IMR-90 (cell line): ENCODE measurements at regions not wholly inside any gene's neighbourhood (a gene's known extent, or its start where the extent isn't known, plus 50 kb on each side); places are given as distances from the start of the nearest gene placed in this dataset.

Experiments used
- ATAC-seq: fragments of 200-7000 bp; cut with Tn5 transposase; 2 replicates; pipeline ENCODE4 v1.9.1; 2020; ENCODE audit warnings: low read depth, mild to moderate bottlenecking, moderate library complexity
- BruUV-seq: library from RNA; stranded (reverse); fragments of 400-500 nt; replicated peaks from 2 replicates; lab custom pipeline; 2021; lab: Mats Ljungman, UMichigan
- CTCF ChIA-PET: fragments of 300-600 bp; formaldehyde crosslinking; extraction: SDS; loops from one replicate; lab custom pipeline; 2021; ENCODE audit warnings: antibody characterized with exemption; lab: Yijun Ruan, JAX
- POLR2A ChIA-PET: fragments of 300-600 bp; sonication (Branson Sonifier 250); formaldehyde crosslinking; loops from one replicate; lab custom pipeline; 2022; ENCODE audit warnings: antibody characterized with exemption; ENCODE audit not compliant: unreplicated experiment; lab: Charles Lee
- DNase-seq: peaks from one replicate; pipeline ENCODE4 v3.0.0; 2013
- H2AFZ ChIP-seq: replicated peaks from 2 replicates; pipeline ENCODE3; 2013; ENCODE audit warnings: low read length, mild to moderate bottlenecking; ENCODE audit not compliant: poor library complexity
- H2AK5ac ChIP-seq: 2 replicates; pipeline ENCODE4 v1.6.1; 2013; ENCODE audit warnings: low read depth, low read length, inconsistent platforms
- H2AK9ac ChIP-seq: replicated peaks from 2 replicates; pipeline ENCODE3; 2013; ENCODE audit warnings: mild to moderate bottlenecking, low read depth, low read length, moderate library complexity; ENCODE audit not compliant: poor library complexity
- H2BK120ac ChIP-seq: 2 replicates; pipeline ENCODE4 v1.6.1; 2013; ENCODE audit warnings: low read depth, low read length, inconsistent platforms
- H2BK15ac ChIP-seq: 3 replicates; pipeline ENCODE4 v1.6.1; 2013; ENCODE audit warnings: low read depth, low read length, inconsistent platforms
- H2BK20ac ChIP-seq: 2 replicates; pipeline ENCODE4 v1.6.1; 2013; ENCODE audit warnings: low read depth, mild to moderate bottlenecking, inconsistent platforms, low read length, moderate library complexity
- H2BK5ac ChIP-seq: 2 replicates; pipeline ENCODE4 v1.6.1; 2013; ENCODE audit warnings: mild to moderate bottlenecking, low read depth, low read length, inconsistent platforms; ENCODE audit not compliant: poor library complexity, severe bottlenecking
- H3K14ac ChIP-seq: replicated peaks from 2 replicates; pipeline ENCODE4 v1.6.1; 2013; ENCODE audit warnings: low read depth, low read length, inconsistent platforms
- H3K18ac ChIP-seq: 2 replicates; pipeline ENCODE4 v1.6.1; 2013; ENCODE audit warnings: low read depth, low read length, control low read depth
- H3K23ac ChIP-seq: 2 replicates; pipeline ENCODE4 v1.6.1; 2013; ENCODE audit warnings: low read depth, low read length, inconsistent platforms
- H3K27ac ChIP-seq: 2 replicates; pipeline ENCODE4 v1.5.1; 2013; ENCODE audit warnings: mild to moderate bottlenecking, control low read depth, low read length; ENCODE audit not compliant: insufficient read depth
- H3K27me3 ChIP-seq: 2 replicates; pipeline ENCODE4 v1.6.1; 2013; ENCODE audit warnings: low read length; ENCODE audit not compliant: control insufficient read depth, insufficient read depth
- H3K36me3 ChIP-seq: 2 replicates; pipeline ENCODE4 v1.6.1; 2013; ENCODE audit warnings: low read length, mixed read lengths; ENCODE audit not compliant: control insufficient read depth, insufficient read depth
- H3K4ac ChIP-seq: 2 replicates; pipeline ENCODE4 v1.6.1; 2013; ENCODE audit warnings: low read depth, low read length, inconsistent platforms
- H3K4me1 ChIP-seq: 2 replicates; pipeline ENCODE4 v1.6.1; 2013; ENCODE audit warnings: low read length, mixed read lengths; ENCODE audit not compliant: control insufficient read depth, insufficient read depth
- H3K4me2 ChIP-seq: 2 replicates; pipeline ENCODE4 v1.6.1; 2013; ENCODE audit warnings: low read depth, mild to moderate bottlenecking, control low read depth, low read length, moderate library complexity
- H3K4me3 ChIP-seq: 2 replicates; pipeline ENCODE4 v1.5.1; 2013; ENCODE audit warnings: low read depth, mild to moderate bottlenecking, control low read depth, low read length, moderate library complexity; ENCODE audit not compliant: insufficient read depth
- H3K56ac ChIP-seq: 2 replicates; pipeline ENCODE4 v1.6.1; 2013; ENCODE audit warnings: low read length, inconsistent platforms; ENCODE audit not compliant: insufficient read depth; ENCODE audit errors: extremely low read depth
- H3K79me1 ChIP-seq, 2 experiments: 2 replicates each; pipeline ENCODE4 v1.6.1; 2013; ENCODE audit warnings: low read length in 2 of 2, inconsistent platforms in 1 of 2, low read depth in 1 of 2
- H3K9ac ChIP-seq: 2 replicates; pipeline ENCODE4 v1.6.1; 2013; ENCODE audit warnings: low read depth, low read length, control low read depth
- H3K9me1 ChIP-seq: 2 replicates; pipeline ENCODE4 v1.6.1; 2013; ENCODE audit warnings: low read length, inconsistent platforms; ENCODE audit not compliant: insufficient read depth
- H3K9me3 ChIP-seq: 2 replicates; pipeline ENCODE4 v1.6.1; 2013; ENCODE audit warnings: low read length; ENCODE audit not compliant: control insufficient read depth, insufficient read depth
- H4K20me1 ChIP-seq: 2 replicates; pipeline ENCODE4 v1.6.1; 2013; ENCODE audit warnings: low read length, inconsistent platforms; ENCODE audit not compliant: insufficient read depth
- H4K5ac ChIP-seq: 2 replicates; pipeline ENCODE4 v1.6.1; 2013; ENCODE audit warnings: mild to moderate bottlenecking, low read depth, low read length, control low read depth
- H4K8ac ChIP-seq, 2 experiments: 2 replicates each; pipeline ENCODE4 v1.6.1; 2013; ENCODE audit warnings: low read depth in 2 of 2, low read length in 2 of 2, control low read depth in 1 of 2, inconsistent platforms in 1 of 2
- H4K91ac ChIP-seq: 2 replicates; pipeline ENCODE4 v1.6.1; 2013; ENCODE audit warnings: low read depth, low read length, inconsistent platforms; ENCODE audit not compliant: insufficient read depth
- CEBPB ChIP-seq: IDR thresholded peaks from 2 replicates; pipeline ENCODE4 v1.6.1; 2012; ENCODE audit warnings: low read depth, low read length, improper control_type of control experiment
- FOS ChIP-seq: fragments of 150-350 bp; IDR thresholded peaks from 2 replicates; pipeline ENCODE4 v1.6.1; 2016; ENCODE audit warnings: low read depth, low read length
- MAFK ChIP-seq: IDR thresholded peaks from 2 replicates; pipeline ENCODE4 v1.6.1; 2012; ENCODE audit warnings: low read depth, low read length, improper control_type of control experiment
- MAZ ChIP-seq: IDR thresholded peaks from 2 replicates; pipeline ENCODE4 v1.6.1; 2012; ENCODE audit warnings: low read depth, mild to moderate bottlenecking, low read length, improper control_type of control experiment, moderate library complexity, borderline replicate concordance
- MXI1 ChIP-seq: IDR thresholded peaks from 2 replicates; pipeline ENCODE4 v1.6.1; 2012; ENCODE audit warnings: low read depth, mild to moderate bottlenecking, low read length, moderate library complexity, borderline replicate concordance
- NFE2L2 ChIP-seq: fragments of 150-350 bp; IDR thresholded peaks from 2 replicates; pipeline ENCODE4 v1.6.1; 2016; ENCODE audit warnings: low read depth, mild to moderate bottlenecking, low read length
- POLR2A ChIP-seq: IDR thresholded peaks from 2 replicates; pipeline ENCODE4 v1.6.1; 2012; ENCODE audit warnings: mild to moderate bottlenecking, low read depth, low read length
- SMC3 ChIP-seq: fragments of 150-350 bp; IDR thresholded peaks from 2 replicates; pipeline ENCODE4 v1.6.1; 2016; ENCODE audit warnings: low read depth, mild to moderate bottlenecking, antibody characterized with exemption, low read length, moderate library complexity
- WGBS, 2 experiments: methylation state at CpG; one replicate each; pipeline versions ENCODE4 v1.1.5 to v1.1.7; 2013; ENCODE audit warnings: missing lambda C conversion rate in 2 of 2; ENCODE audit not compliant: insufficient read length in 1 of 2; ENCODE audit errors: extremely low coverage in 2 of 2; 5-methylcytosine and 5-hydroxymethylcytosine counted together
- dilution Hi-C: fragments of 300-500 bp; cut with HindIII; formaldehyde crosslinking; loops from one replicate; pipeline ENCODE4 v1.14.3; 2018; ENCODE audit warnings: low sequenced_read_pairs; ENCODE audit not compliant: unreplicated experiment
- in situ Hi-C: fragments of 300-500 bp; cut with MboI; formaldehyde crosslinking; loops from 3 replicates; pipeline ENCODE4 v1.14.3; 2019; ENCODE audit warnings: low sequenced_read_pairs, inconsistent platforms, mixed read lengths
- intact Hi-C: fragments of 100-400 bp; cut with micrococcal nuclease; formaldehyde crosslinking; loops from 2 replicates; pipeline ENCODE4 v1.10.0; 2022
- TF ChIP-seq, protein P1 (sequence below): fragments of 150-350 bp; IDR thresholded peaks from 2 replicates; pipeline ENCODE4 v1.6.1; 2017; ENCODE audit warnings: mild to moderate bottlenecking, antibody characterized with exemption, low read length, low read depth
- TF ChIP-seq, protein P2 (sequence below): fragments of 150-350 bp; IDR thresholded peaks from 2 replicates; pipeline ENCODE4 v1.6.1; 2016; ENCODE audit warnings: low read depth, mild to moderate bottlenecking, low read length, moderate library complexity, borderline replicate concordance

DNA sequence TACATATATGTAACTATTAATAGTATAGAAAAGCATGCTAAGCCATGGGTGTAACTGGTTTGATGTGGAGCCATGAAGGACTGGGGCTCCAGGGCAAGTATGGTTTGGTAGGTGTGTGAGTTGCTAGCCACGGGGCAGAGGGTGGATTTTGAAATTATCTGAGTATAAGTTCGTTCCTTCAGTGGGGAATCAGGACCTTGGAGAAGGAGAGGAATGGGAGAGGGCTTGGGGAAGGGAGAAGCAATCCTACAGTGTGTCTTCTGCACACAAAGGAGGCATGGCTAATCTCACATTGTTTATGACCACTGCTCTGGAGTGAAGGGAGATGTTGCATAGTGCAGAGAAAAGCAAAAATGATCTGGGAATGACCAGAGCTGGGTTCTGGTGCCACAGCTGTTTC lies 127.8 kb upstream of the CADM1 start:
- no peak overlapping the region for H2BK120ac ChIP-seq
- CTCF ChIA-PET, result no interaction called here
- POLR2A ChIA-PET, result interaction anchor here (0.6 kb wide), 1 partner anchor 85 kb away, joined by 4 read pairs; no protein-coding TSS in a partner anchor
- no peaks in the 10 kb centered on the region for H3K79me1 ChIP-seq
- H3K36me3 ChIP-seq, result no peaks in the 10 kb centered on the region
- no peak overlapping the region for H3K4ac ChIP-seq
- no peaks in the 10 kb centered on the region for H4K20me1 ChIP-seq
- no peak overlapping the region for H3K9ac ChIP-seq
- DNase-seq, result no peak
- H3K27ac ChIP-seq, result no peak overlapping the region
- WGBS, 2 experiments, result 43% methylated on average over 2 of the region's 2 CpGs; no CpG with 5 or more reads in 1 of the 2 experiments
- in situ Hi-C loops (no loop called here), intact Hi-C loops (no loop called here), dilution Hi-C loops (no loop called here)
- BruUV-seq, result no TSS peak
- no peak overlapping the region for H4K5ac ChIP-seq
- H3K4me1 ChIP-seq, result no peaks in the 10 kb centered on the region
- no peaks in the 10 kb centered on the region; the same call in 1 of the 2 replicates for H3K9me1 ChIP-seq
- H2AFZ ChIP-seq, result no peak overlapping the region
- no peak for ATAC-seq
- no peak overlapping the region for H2AK9ac ChIP-seq
- no peak overlapping the region for H3K18ac ChIP-seq
- TF ChIP-seq FOS (no peak), MAFK (no peak), MAZ (no peak), SMC3 (no peak), NFE2L2 (no peak), CEBPB (no peak), MXI1 (no peak), POLR2A (no peak)
- TF ChIP-seq, protein P1, sequence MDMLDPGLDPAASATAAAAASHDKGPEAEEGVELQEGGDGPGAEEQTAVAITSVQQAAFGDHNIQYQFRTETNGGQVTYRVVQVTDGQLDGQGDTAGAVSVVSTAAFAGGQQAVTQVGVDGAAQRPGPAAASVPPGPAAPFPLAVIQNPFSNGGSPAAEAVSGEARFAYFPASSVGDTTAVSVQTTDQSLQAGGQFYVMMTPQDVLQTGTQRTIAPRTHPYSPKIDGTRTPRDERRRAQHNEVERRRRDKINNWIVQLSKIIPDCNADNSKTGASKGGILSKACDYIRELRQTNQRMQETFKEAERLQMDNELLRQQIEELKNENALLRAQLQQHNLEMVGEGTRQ, result no peak
- TF ChIP-seq, protein P2, sequence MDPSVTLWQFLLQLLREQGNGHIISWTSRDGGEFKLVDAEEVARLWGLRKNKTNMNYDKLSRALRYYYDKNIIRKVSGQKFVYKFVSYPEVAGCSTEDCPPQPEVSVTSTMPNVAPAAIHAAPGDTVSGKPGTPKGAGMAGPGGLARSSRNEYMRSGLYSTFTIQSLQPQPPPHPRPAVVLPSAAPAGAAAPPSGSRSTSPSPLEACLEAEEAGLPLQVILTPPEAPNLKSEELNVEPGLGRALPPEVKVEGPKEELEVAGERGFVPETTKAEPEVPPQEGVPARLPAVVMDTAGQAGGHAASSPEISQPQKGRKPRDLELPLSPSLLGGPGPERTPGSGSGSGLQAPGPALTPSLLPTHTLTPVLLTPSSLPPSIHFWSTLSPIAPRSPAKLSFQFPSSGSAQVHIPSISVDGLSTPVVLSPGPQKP, result no peak
- no peak overlapping the region for H3K14ac ChIP-seq
- no peak overlapping the region for H3K4me3 ChIP-seq
- no peak overlapping the region for H4K8ac ChIP-seq
- H3K27me3 ChIP-seq, result peaks cover 16% of the 10 kb centered on the region
- H3K23ac ChIP-seq, result no peak overlapping the region
- H3K4me2 ChIP-seq, result no peak overlapping the region
- no peaks in the 10 kb centered on the region for H3K9me3 ChIP-seq
- no peak overlapping the region for H4K91ac ChIP-seq
- H3K56ac ChIP-seq, result no peak overlapping the region
- H2BK20ac ChIP-seq, result no peak overlapping the region
- H2BK5ac ChIP-seq, result no peak overlapping the region
- H2BK15ac ChIP-seq, result no peak overlapping the region
- no peak overlapping the region for H2AK5ac ChIP-seq
